GM12872 (cell line): ENCODE measurements at regions not wholly inside any gene's neighbourhood (a gene's known extent, or its start where the extent isn't known, plus 50 kb on each side); places are given as distances from the start of the nearest gene placed in this dataset.

Source experiments
- CTCF ChIP-seq: IDR thresholded peaks from 3 replicates; pipeline ENCODE4 v1.5.1; 2011; ENCODE audit warnings: low read depth, mild to moderate bottlenecking, low read length, moderate library complexity; ENCODE audit not compliant: insufficient read depth

- TF ChIP-seq CTCF: no peak
Observed at GRCh38 chr10:69718951-69719350, 82.8 kb upstream of the COL13A1 start.

GRCh38 chr10:69721690-69722310 is 79.9 kb upstream of the COL13A1 start:
- no peak for TF ChIP-seq CTCF

- TF ChIP-seq CTCF: no peak
Observed at GRCh38 chr10:69723653-69724052, 78.1 kb upstream of the COL13A1 start.

- no peak for TF ChIP-seq CTCF
Observed at GRCh38 chr10:69726850-69727249, 74.9 kb upstream of the COL13A1 start.

GRCh38 chr10:69728335-69728870 is 73.3 kb upstream of the COL13A1 start:
- no peak for TF ChIP-seq CTCF

GRCh38 chr10:69729326-69730048 is 72.2 kb upstream of the COL13A1 start:
- TF ChIP-seq CTCF: no peak

GRCh38 chr10:69730251-69731156 is 71.2 kb upstream of the COL13A1 start:
- TF ChIP-seq CTCF: no peak
